ENCODE measurements at regions not wholly inside any gene's neighbourhood (a gene's known extent, or its start where the extent isn't known, plus 50 kb on each side); places are given as distances from the start of the nearest gene placed in this dataset.

GRCh38 chr10:21363731-21364104 is 161.8 kb downstream of the SKIDA1 start:
- no peaks in the 10 kb centered on the region for H3K9me3 ChIP-seq (replicated peaks; ENCODE audit: control insufficient read depth, insufficient read depth, low read length)
- ChIA-PET CTCF (interaction anchor here (1.6 kb wide), 1 partner anchor 25 kb away, joined by 3 read pairs; no protein-coding TSS in a partner anchor), POLR2A (no interaction called here), SMC1A (ENCODE audit: uncharacterized antibody, unreplicated experiment) (interaction anchor here (0.6 to 1.4 kb wide), 2 partner anchors 8 to 156 kb away, joined by 3 to 5 read pairs; no protein-coding TSS in a partner anchor), RAD21 (ENCODE audit: unreplicated experiment) (no interaction called here)
- intact Hi-C loops (cut with micrococcal nuclease; ENCODE audit: unreplicated experiment): no loop called here
- no peak overlapping the region for H2AFZ ChIP-seq (ENCODE audit: control insufficient read depth, low read depth, low read length)
- peaks cover under 1% of the 10 kb centered on the region; the same call in 1 of the 2 replicates for H3K4me1 ChIP-seq (ENCODE audit: control insufficient read depth, insufficient read depth, low read length)
- H4K20me1 ChIP-seq (ENCODE audit: control insufficient read depth, insufficient read depth): no peaks in the 10 kb centered on the region
- FAIRE-seq (no peak), DNase-seq (ENCODE audit: low read depth, low spot score) (no peak), ATAC-seq (no peak)
- no TSS peak for BruUV-seq (replicated peaks)
- H3K79me2 ChIP-seq (ENCODE audit: control insufficient read depth, insufficient read depth, low read length): no peaks in the 10 kb centered on the region
- no peak overlapping the region for H3K4me3 ChIP-seq
- no peaks in the 10 kb centered on the region for H3K36me3 ChIP-seq (ENCODE audit: control insufficient read depth in 2 of 2, insufficient read depth in 2 of 2, low read length in 1 of 2)
- no peak overlapping the region for H3K27ac ChIP-seq (ENCODE audit: control insufficient read depth, insufficient read depth)
- no peaks in the 10 kb centered on the region for H3K27me3 ChIP-seq (replicated peaks in 1 of 2; ENCODE audit: control insufficient read depth in 2 of 2, insufficient read depth in 2 of 2, low read length in 1 of 2)
- no peak overlapping the region for H3K4me2 ChIP-seq (ENCODE audit: control insufficient read depth, insufficient read depth)
- TF ChIP-seq TARDBP (IDR thresholded peaks at IDR 0.05; ENCODE audit: borderline replicate concordance): no peak
- no peak for TF ChIP-seq IKZF2 (IDR thresholded peaks at IDR 0.05)
- no peak for TF ChIP-seq GATAD2B (conservative IDR thresholded peaks at IDR 0.05; ENCODE audit: low read depth)
- TF ChIP-seq RBBP5 (conservative IDR thresholded peaks at IDR 0.05): no peak
- no peak for TF ChIP-seq ZNF217 (IDR thresholded peaks at IDR 0.05)
- TF ChIP-seq GABPA (IDR thresholded peaks at IDR 0.05; ENCODE audit: low read depth): no peak
- TF ChIP-seq ZNF384 (IDR thresholded peaks at IDR 0.05; ENCODE audit: borderline replicate concordance, low read depth, low read length): no peak
- TF ChIP-seq SUZ12 (IDR thresholded peaks at IDR 0.05; ENCODE audit: unreplicated experiment): no peak
- no peak for TF ChIP-seq NFXL1 (IDR thresholded peaks at IDR 0.05; ENCODE audit: borderline replicate concordance)
- TF ChIP-seq MTA3 (IDR thresholded peaks at IDR 0.05; ENCODE audit: borderline replicate concordance, low read length): no peak
- H3K9ac ChIP-seq (ENCODE audit: control insufficient read depth, insufficient read depth, low read length): no peak overlapping the region
- in situ Hi-C loops (cut with MboI): no loop called here
- 70% methylated on average over 3 of the region's 3 CpGs for WGBS (ENCODE audit: insufficient coverage, insufficient replicate concordance, low lambda C conversion rate, missing lambda C conversion rate)
